NCI-H2081 treated with DMSO at 0.1 percent for 48 hours (cell line): ENCODE measurements at regions not wholly inside any gene's neighbourhood (a gene's known extent, or its start where the extent isn't known, plus 50 kb on each side); places are given as distances from the start of the nearest gene placed in this dataset.

ENCODE experiments used
- DNase-seq: peaks from one replicate; lab custom pipeline; 2025; lab: John Stamatoyannopoulos, UW

- no peak for DNase-seq
Observed at GRCh38 chr2:221285148-221285547, 287.0 kb downstream of the EPHA4 start.

DNA sequence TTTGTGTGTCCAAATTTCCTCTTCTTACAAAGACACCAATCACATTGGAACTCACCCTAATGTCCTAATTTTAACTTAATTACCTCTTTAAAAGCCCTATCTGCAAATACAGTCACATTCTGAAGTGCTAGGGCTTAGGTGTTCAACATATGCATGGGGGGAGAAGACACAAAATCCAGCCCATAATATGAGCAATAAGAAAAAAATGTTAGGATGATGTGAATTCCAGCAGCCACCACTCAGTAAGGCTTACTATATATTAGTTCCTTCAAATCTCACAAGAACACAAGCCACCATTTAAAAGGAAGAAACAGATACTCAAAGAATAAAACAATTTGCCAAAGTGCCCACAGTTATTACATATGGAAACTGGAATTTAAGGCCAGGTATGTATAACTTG, 285.7 kb downstream of the EPHA4 start:
- no peak for DNase-seq

GRCh38 chr2:221289389-221289788, 282.7 kb downstream of the EPHA4 start:
- no peak for DNase-seq

- no peak for DNase-seq
Observed at GRCh38 chr2:221289846-221290245, 282.3 kb downstream of the EPHA4 start.

DNA sequence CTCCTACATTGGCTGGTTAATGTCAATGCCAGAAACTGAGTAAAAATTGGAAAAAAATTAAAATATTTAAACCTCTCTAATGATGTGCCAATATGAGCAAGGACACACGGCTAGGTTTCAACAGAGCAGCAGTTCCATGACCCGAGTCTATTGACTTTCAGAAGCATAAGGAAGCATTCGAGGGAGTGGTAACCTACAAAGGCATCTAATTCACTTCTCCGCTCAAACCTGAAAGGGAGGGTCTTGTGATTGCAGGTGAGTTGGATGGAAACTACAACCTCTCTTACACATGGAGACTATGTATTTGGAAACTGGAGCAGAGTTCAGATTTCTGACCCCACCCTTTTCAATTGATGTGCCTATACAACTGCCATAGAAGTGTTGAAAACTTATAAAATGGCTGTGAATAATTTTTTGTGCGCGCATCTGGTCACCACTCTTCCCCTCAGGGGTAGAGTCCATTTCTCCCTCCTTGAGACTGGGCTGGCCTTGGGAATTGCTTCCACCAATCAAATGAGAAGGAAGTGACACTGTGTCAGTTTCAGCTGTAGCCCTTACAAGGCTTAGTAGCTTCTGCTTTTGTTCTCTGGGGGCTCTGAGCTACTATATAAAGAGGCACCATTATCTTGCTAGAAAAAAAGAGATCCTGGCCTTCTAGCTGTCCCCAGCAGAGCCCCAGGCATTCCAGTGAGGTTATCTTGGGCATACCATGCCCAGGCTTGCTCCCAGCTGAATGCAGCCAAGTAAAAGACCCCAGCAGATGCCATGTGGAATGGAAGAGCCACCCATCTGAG, 278.0 kb downstream of the EPHA4 start:
- DNase-seq, result no peak

GRCh38 chr2:221304916-221305315, 267.2 kb downstream of the EPHA4 start:
- DNase-seq, result no peak

DNA sequence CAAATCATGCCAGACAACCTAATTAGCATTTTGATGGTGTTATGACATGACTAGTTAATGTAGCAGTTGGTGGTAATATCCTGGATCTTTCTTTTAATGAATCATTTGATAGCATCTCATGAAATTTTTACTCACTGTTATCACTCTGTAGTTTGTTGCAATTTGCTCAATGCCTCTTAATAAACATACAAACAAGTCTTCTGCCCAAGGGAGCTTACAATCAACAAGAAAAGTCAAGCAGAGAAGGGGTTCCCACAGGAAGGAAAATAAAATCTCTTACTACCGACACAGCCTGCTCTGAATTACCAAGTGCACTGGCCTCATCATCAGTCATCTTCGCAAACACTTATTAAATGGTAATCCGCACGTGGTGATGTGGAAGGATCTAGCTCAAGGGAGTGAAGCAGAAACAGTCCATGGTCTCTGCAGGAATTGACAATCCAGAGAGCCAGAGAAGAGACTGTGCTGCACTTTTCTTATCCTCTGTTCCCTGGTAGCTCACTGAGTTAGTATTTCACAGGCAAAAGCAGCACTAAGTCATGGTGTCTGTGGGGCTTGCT, 263.5 kb downstream of the EPHA4 start:
- DNase-seq, result no peak

DNA sequence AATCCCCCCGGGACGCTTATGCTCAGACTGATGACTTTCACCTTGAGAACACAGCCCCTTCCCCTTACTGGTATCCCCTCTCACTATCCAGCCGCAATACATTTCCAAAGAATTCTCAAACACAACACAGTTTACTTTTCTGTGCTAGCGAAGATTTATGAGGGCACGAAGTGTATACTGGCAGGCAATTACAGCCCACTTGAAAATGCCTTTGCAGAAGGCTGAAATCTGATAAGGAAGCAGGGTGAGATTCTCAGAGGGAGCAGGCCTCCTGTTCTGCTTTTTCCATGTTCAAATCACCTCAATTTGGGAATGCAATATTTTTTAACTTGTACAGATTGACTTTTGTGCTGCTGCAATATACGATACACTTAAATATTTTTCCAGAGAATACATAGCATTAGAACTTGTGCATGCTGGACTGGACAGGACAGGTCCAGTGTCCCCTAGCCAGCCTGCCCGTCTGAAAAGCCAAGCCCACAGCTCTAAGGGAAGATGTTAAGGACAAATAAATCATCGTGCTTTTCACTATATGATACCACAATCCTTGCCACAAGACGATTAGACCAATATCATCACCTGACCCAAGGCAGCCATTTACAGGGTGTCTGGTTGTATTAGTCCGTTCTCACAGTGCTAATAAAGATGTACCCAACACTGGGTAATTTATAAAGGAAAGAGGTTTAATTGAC, 262.1 kb downstream of the EPHA4 start:
- DNase-seq, result no peak

DNA sequence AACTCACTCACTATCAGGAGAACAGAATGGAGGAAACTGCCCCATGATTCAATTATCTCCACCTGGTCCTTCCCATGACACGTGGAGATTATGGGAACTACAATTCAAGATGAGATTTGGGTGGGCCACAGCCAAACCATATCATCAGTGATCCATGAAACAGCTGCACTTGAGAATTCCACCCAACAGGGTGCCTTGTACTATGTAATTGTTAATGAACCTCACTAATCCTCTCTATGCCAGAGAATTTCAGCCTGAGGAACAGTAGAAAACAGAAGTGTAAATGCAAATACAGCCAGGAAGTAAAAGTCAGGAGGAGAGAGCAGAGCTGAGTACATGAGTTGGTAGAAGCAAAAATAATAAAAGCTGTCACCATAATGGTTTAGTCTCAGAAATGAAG, 261.4 kb downstream of the EPHA4 start:
- no peak for DNase-seq

- DNase-seq, result no peak
Observed at GRCh38 chr2:221312634-221313033, 259.5 kb downstream of the EPHA4 start.

DNA sequence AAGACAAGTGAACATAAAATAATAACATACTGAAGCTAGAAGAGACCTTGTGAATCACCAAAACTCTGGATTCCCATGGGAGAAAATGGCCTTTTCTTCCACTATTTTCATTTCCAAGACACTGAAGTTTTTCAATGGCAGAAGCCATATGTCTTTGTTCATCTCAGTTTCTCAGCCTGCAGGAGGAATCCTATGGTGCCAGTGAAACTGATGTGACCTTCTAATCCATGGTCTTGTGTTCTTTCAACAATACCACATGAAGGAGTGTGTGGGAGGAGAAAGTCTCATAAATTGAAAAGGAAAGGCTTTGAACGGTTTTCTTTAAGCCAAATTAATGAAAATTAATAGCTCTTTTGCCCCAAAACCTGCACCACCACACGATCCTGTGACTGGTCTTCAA, 257.3 kb downstream of the EPHA4 start:
- no peak for DNase-seq

GRCh38 chr2:221318376-221319130, 253.6 kb downstream of the EPHA4 start:
- no peak for DNase-seq

- DNase-seq, result no peak
Observed at GRCh38 chr2:221322741-221323140, 249.4 kb downstream of the EPHA4 start.

DNA sequence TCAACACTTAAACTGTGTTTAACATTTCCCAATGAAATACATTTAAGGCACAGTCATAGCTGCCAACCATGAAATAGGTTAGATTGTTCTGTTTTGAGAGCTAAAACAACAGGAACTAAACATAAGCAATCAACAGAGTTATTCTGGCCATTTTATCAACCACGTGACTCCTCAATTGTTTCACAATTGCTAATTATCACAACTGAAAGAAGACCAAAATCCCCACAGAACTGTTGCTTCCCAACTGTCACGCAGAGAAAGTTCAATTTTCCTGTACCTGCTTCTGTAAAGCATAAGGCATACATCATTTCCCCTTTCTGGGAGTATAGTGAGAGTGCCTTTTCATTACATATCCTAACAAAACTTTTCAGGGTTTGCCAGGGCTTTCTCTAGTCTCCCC, 248.6 kb downstream of the EPHA4 start:
- no peak for DNase-seq

DNA sequence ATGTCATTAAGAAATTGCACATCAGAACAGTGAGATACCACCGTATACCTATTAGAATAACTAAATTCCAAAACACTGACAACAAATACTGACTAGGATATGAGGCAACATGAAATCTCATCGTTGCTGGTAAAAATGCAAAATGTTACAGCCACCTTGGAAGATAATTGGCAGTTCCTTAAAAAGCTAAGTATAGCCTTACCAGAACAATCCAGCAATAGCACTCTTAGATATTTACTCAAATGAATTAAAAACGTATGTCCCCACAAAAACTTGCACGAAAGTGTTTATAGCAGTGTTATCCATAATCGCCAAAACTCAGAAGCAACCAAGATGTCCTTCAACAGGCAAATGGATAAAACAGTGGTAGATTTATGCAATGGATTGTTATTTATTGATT, 241.7 kb downstream of the EPHA4 start:
- no peak for DNase-seq

GRCh38 chr2:221334481-221335218, 237.5 kb downstream of the EPHA4 start:
- DNase-seq, result no peak

DNA sequence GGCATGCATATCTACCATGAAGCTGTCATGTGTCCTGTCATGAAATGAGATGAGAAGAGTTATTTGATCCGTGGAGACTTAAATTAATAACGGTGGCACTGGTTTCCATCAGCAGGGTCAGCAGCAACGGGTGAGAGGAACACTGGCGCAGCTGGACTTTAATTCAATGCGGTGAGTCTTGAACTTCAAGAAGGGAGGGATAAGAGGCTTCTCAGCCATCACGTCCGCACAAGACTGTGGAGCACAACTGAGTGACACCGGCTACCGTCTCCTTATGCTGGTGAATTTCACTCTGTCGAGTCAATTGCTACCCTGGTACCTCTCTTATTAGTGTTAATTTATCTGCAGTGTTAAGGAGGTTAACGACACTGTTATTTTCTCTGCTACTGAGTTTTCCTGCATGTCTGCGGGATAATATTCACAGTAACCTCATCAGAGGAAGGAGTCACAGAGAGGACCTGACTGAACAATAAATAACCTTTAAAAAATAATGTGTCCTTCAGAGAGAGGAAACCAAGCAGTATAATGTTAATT, 236.8 kb downstream of the EPHA4 start:
- no peak for DNase-seq

DNA sequence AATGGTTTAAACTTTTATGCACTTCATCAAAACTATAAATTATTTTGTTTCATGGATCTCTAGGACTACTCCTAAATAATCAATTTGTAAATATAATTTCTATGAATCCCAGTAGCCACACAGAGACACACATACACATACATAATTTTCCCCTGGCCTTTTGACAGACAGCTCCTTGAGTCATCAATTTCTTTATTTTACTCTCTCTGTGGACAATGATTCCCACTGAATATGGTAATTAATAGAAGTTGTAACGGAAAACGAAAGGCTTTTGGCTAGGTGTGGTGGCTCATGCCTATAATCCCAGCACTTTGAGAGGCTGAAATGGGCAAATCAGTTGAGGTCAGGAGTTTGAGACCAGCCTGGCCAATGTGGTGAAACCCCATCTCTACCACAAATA, 235.1 kb downstream of the EPHA4 start:
- DNase-seq, result no peak

- no peak for DNase-seq
Observed at GRCh38 chr2:221337957-221338685, 234.0 kb downstream of the EPHA4 start.

DNA sequence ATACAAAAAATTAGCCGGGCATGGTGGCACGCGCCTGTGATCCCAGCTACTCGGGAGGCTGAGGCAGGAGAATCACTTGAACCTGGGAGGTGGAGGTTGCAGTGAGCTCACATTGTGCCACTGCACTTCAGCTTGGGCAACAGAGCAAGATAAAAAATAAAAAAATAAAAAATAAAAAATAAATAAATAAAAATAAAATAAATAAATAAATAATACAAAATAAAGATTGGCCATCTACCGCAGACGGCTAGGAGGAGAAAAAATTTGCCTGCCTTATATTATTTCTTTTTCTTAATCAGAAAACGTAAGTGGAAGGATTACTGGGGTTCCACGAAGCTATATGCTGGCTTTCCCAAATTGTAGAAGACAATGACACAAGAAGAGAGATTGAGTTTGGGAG, 229.7 kb downstream of the EPHA4 start:
- no peak for DNase-seq

GRCh38 chr2:221343524-221343923, 228.6 kb downstream of the EPHA4 start:
- no peak for DNase-seq
